MCF 10A (cell line): ENCODE measurements at regions not wholly inside any gene's neighbourhood (a gene's known extent, or its start where the extent isn't known, plus 50 kb on each side); places are given as distances from the start of the nearest gene placed in this dataset.
A peak's percentile ranks its signal among the peaks of the same experiment; 100 is the strongest.

ENCODE experiments used
- BruUV-seq: library from RNA; stranded (reverse); fragments of 400-500 nt; replicated peaks from 2 replicates; lab custom pipeline; 2021; lab: Mats Ljungman, UMichigan
- CTCF ChIA-PET: fragments of 300-600 bp; sonication (Branson Sonifier 250); formaldehyde crosslinking; extraction: SDS; loops from one replicate; lab custom pipeline; 2021; ENCODE audit warnings: antibody characterized with exemption, inconsistent platforms; lab: Yijun Ruan, JAX
- POLR2A ChIA-PET: fragments of 300-600, 350-650 bp; sonication (Branson Sonifier 250); formaldehyde crosslinking; extraction: SDS; loops from one replicate; lab custom pipeline; 2020; ENCODE audit warnings: antibody characterized with exemption, inconsistent platforms; lab: Yijun Ruan, JAX
- DNase-seq: peaks from one replicate; pipeline ENCODE4 v3.0.0-alpha.2; 2018; ENCODE audit not compliant: unreplicated experiment
- H3K27ac Mint-ChIP-seq: one replicate; pipeline ENCODE4 v1.8.0; 2022; ENCODE audit warnings: mild to moderate bottlenecking, low read depth, mixed read lengths; ENCODE audit not compliant: unreplicated experiment
- H3K27me3 Mint-ChIP-seq: one replicate; pipeline ENCODE4 v1.8.0; 2022; ENCODE audit warnings: mixed read lengths; ENCODE audit not compliant: insufficient read depth, unreplicated experiment
- H3K36me3 Mint-ChIP-seq: one replicate; pipeline ENCODE4 v1.8.0; 2022; ENCODE audit warnings: mild to moderate bottlenecking, moderate library complexity, mixed read lengths; ENCODE audit not compliant: insufficient read depth, unreplicated experiment
- H3K4me1 Mint-ChIP-seq: one replicate; pipeline ENCODE4 v1.8.0; 2022; ENCODE audit warnings: mixed read lengths; ENCODE audit not compliant: insufficient read depth, unreplicated experiment
- H3K4me3 Mint-ChIP-seq: one replicate; pipeline ENCODE4 v1.8.0; 2022; ENCODE audit warnings: mild to moderate bottlenecking, moderate library complexity, mixed read lengths; ENCODE audit not compliant: unreplicated experiment
- H3K9me3 Mint-ChIP-seq: one replicate; pipeline ENCODE4 v1.8.0; 2022; ENCODE audit warnings: mixed read lengths; ENCODE audit not compliant: unreplicated experiment
- intact Hi-C: fragments of 100-400 bp; cut with micrococcal nuclease; formaldehyde crosslinking; loops from 2 replicates; pipeline ENCODE4 v1.14.1; 2022
- TF ChIP-seq, protein P1 (sequence below): fragments of 200-600 bp; IDR thresholded peaks from one replicate; pipeline ENCODE4 v1.8.0; 2022; ENCODE audit warnings: antibody characterized with exemption, mild to moderate bottlenecking; ENCODE audit not compliant: unreplicated experiment

DNA sequence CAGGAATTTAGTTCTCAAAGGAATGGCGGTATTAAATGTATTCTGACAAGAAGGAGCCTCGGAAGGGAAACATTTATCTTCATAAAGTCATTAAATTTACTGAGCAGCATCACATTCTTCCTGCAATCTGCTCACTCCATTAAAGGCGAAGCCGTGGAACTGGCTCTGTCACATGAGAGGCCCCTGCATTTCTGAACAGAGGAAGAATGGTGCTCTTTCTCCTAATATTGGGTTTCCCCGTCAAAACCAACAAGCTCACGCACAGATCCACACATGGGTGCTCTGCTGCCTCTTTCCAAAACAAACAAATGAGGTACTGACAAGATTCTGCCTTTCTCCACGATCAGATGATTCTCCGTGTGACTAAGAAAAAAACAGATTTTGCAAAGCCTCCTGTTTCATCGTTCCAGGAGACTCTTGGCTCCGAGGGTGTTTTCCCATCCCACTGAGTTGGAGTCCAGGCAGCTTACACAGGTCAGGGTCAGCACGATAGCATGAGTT lies 191.2 kb downstream of the IDS start:
- CTCF ChIA-PET = interaction anchor here (0.8 to 1.2 kb wide), 3 partner anchors 147 to 1271 kb away, joined by 3 read pairs; no protein-coding TSS in a partner anchor
- POLR2A ChIA-PET = interaction anchor here (1.0 to 2.0 kb wide), 3 partner anchors 59 to 1178 kb away, joined by 3 to 6 read pairs (median 4); no protein-coding TSS in a partner anchor
- H3K4me3 Mint-ChIP-seq = no peak overlapping the region
- H3K9me3 Mint-ChIP-seq = peaks cover 13% of the 10 kb centered on the region
- peak; percentile 67 for DNase-seq
- TF ChIP-seq, protein P1, sequence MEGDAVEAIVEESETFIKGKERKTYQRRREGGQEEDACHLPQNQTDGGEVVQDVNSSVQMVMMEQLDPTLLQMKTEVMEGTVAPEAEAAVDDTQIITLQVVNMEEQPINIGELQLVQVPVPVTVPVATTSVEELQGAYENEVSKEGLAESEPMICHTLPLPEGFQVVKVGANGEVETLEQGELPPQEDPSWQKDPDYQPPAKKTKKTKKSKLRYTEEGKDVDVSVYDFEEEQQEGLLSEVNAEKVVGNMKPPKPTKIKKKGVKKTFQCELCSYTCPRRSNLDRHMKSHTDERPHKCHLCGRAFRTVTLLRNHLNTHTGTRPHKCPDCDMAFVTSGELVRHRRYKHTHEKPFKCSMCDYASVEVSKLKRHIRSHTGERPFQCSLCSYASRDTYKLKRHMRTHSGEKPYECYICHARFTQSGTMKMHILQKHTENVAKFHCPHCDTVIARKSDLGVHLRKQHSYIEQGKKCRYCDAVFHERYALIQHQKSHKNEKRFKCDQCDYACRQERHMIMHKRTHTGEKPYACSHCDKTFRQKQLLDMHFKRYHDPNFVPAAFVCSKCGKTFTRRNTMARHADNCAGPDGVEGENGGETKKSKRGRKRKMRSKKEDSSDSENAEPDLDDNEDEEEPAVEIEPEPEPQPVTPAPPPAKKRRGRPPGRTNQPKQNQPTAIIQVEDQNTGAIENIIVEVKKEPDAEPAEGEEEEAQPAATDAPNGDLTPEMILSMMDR = no peak
- peak overlapping the region; percentile 95 for H3K27ac Mint-ChIP-seq
- no TSS peak for BruUV-seq
- peaks cover 11% of the 10 kb centered on the region for H3K4me1 Mint-ChIP-seq
- intact Hi-C loops = no loop called here
- H3K36me3 Mint-ChIP-seq = no peaks in the 10 kb centered on the region
- no peaks in the 10 kb centered on the region for H3K27me3 Mint-ChIP-seq

DNA sequence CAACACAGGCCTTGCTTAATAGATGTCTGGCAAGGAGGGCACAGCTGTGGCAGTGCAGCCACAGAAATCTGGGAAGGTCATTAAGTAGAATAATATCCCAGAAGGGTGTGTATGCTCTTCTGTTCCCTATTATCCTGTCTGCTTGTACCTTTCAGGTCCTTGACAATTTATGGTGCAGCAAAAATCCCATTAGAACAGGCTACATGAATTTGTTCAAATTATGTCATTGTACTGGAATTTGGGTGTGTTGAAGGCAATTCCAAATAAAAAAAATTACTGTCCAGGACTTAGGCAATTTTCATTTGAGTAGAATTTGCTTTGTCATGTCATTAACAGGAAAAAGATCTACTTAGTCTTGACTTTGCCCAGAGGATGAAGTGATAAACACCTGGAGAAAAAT lies 192.1 kb downstream of the IDS start:
- intact Hi-C loops = no loop called here
- ChIA-PET CTCF (no interaction called here), POLR2A (interaction anchor here (2.0 kb wide), 1 partner anchor 60 kb away, joined by 4 read pairs; no protein-coding TSS in a partner anchor)
- Mint-ChIP-seq H3K4me3 (no peak overlapping the region), H3K36me3 (no peaks in the 10 kb centered on the region), H3K27me3 (no peaks in the 10 kb centered on the region), H3K9me3 (peaks cover 13% of the 10 kb centered on the region), H3K27ac (peak overlapping the region; percentile 95), H3K4me1 (peaks cover 11% of the 10 kb centered on the region)
- peak; percentile 9 for DNase-seq
- BruUV-seq = no TSS peak
- TF ChIP-seq, protein P1 = no peak

DNA sequence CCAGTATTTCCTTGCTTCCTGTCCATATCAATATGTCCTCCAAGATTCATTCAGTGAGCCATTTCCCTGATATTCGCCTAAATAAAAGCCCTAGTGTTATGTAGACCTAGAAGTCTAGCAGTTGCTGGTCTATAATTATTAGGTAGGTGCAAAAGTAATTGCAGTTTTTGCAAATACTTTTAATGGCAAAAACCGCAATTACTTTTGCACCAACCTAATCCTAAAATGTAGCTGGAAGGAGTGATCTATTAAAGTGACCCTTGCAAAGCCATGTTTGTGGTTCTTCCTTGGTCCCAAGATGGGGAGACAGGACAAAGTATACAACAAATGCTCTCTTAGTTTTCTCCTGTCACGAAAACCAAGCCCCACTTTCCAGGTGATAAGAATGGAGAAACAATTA lies 193.0 kb downstream of the IDS start:
- H3K9me3 Mint-ChIP-seq = peaks cover 9% of the 10 kb centered on the region
- ChIA-PET CTCF (no interaction called here), POLR2A (interaction anchor here (2.0 kb wide), 1 partner anchor 61 kb away, joined by 4 read pairs; no protein-coding TSS in a partner anchor)
- H3K27ac Mint-ChIP-seq = peak overlapping the region; percentile 95
- H3K4me3 Mint-ChIP-seq = no peak overlapping the region
- intact Hi-C loops = no loop called here
- H3K36me3 Mint-ChIP-seq = no peaks in the 10 kb centered on the region
- BruUV-seq = no TSS peak
- peaks cover 11% of the 10 kb centered on the region for H3K4me1 Mint-ChIP-seq
- TF ChIP-seq, protein P1 = no peak
- H3K27me3 Mint-ChIP-seq = no peaks in the 10 kb centered on the region
- DNase-seq = no peak

DNA sequence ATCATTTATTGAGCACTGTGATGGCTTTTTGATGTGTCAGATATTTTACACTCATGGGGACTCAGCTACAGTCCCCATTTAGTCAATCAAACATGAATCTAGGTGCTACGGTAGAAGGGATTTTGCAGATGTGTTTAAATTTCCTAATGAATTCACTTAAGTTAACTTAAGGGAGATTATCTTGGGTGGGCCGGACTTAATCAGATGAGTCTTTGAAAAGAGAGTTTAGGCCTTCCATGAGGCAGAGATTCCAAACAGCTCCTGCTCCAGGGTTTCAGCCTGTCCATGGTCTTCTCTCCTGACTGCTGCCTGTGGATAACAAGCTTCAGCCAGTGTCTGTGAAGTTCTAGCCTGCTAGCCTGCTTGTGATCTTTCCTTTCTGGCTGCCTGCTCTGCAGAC lies 202.4 kb downstream of the IDS start:
- DNase-seq = no peak
- H3K9me3 Mint-ChIP-seq = peaks cover 15% of the 10 kb centered on the region
- TF ChIP-seq, protein P1 = no peak
- H3K36me3 Mint-ChIP-seq = no peaks in the 10 kb centered on the region
- ChIA-PET CTCF (interaction anchor here (1.5 kb wide), 1 partner anchor 16 kb away, joined by 5 read pairs; no protein-coding TSS in a partner anchor), POLR2A (no interaction called here)
- no peak overlapping the region for H3K27ac Mint-ChIP-seq
- peaks cover 6% of the 10 kb centered on the region for H3K4me1 Mint-ChIP-seq
- no peaks in the 10 kb centered on the region for H3K27me3 Mint-ChIP-seq
- intact Hi-C loops = no loop called here
- H3K4me3 Mint-ChIP-seq = no peak overlapping the region
- BruUV-seq = no TSS peak
